ENCODE measurements at regions not wholly inside any gene's neighbourhood (a gene's known extent, or its start where the extent isn't known, plus 50 kb on each side); places are given as distances from the start of the nearest gene placed in this dataset.

DNA sequence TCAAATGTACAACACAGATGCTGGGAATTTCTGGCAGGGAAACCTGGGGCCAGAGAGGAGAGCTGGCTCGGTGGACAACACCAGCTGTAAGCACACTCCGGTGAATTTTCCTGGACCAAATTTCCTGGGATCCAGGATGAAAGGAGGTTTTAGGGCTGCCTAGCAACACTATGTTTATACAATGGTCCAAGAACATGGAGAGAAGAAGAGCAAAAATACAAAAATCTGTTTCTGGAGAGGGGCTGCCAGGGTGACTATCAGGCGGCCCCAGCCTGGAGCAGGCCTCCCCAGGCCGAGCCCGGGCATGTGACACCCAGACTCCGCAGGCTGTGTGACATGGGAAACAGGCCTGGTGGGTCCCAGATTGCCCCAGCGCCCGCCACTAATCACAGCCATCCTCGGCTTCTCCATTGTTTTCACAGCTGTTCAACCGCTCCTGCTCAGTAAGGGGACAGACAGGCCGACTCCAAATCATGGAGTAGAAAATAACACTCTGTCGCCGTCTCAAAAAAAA lies 336.0 kb upstream of the NFIA start:
- Mint-ChIP-seq H3K4me3 (no peak overlapping the region), H3K36me3 (ENCODE audit: low read depth) (no peaks in the 10 kb centered on the region), H3K4me1 (no peaks in the 10 kb centered on the region), H3K27ac (no peak overlapping the region), H3K27me3 (no peaks in the 10 kb centered on the region)
- DNase-seq (no peak), ATAC-seq (no peak)
- H3K9me3 ChIP-seq (ENCODE audit: control insufficient read depth, low read length, poor library complexity, severe bottlenecking) = no peaks in the 10 kb centered on the region

DNA sequence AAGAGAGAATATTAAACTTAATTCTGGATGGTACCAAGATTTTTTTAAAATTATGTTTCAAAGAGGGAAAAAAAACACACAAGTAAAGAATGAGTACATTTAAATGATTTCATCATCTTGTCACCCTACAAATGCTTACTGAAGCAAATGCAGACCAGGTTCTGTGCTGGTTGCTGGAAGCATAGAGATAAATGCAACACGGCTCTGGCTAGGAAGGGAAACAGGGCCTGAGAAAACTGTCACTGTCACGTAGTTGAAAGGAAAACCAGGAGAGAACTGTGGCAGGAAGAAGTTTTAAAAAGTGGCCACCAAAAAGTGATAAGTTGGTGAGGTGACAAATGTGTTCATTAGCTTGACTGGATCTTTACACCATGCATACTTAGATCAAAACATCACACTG lies 336.9 kb upstream of the NFIA start:
- no peaks in the 10 kb centered on the region for H3K4me1 Mint-ChIP-seq
- H3K27ac Mint-ChIP-seq = no peak overlapping the region
- no peaks in the 10 kb centered on the region for H3K36me3 Mint-ChIP-seq (ENCODE audit: low read depth)
- H3K9me3 ChIP-seq (ENCODE audit: control insufficient read depth, low read length, poor library complexity, severe bottlenecking) = no peaks in the 10 kb centered on the region
- H3K4me3 Mint-ChIP-seq = no peak overlapping the region
- ATAC-seq (no peak), DNase-seq (no peak)
- no peaks in the 10 kb centered on the region for H3K27me3 Mint-ChIP-seq

- H3K27ac Mint-ChIP-seq = no peak overlapping the region
- ATAC-seq (no peak), DNase-seq (no peak)
- H3K4me3 Mint-ChIP-seq = no peak overlapping the region
- H3K4me1 Mint-ChIP-seq = no peaks in the 10 kb centered on the region
- no peaks in the 10 kb centered on the region for H3K36me3 Mint-ChIP-seq (ENCODE audit: low read depth)
- no peaks in the 10 kb centered on the region for H3K9me3 ChIP-seq (ENCODE audit: control insufficient read depth, low read length, poor library complexity, severe bottlenecking)
- no peaks in the 10 kb centered on the region for H3K27me3 Mint-ChIP-seq
These were observed 340.0 kb upstream of the NFIA start for GRCh38 chr1:60742339-60742738.

GRCh38 chr1:60740154-60740553 lies 342.2 kb upstream of the NFIA start:
- Mint-ChIP-seq H3K27ac (no peak overlapping the region), H3K4me1 (no peaks in the 10 kb centered on the region), H3K4me3 (no peak overlapping the region), H3K27me3 (no peaks in the 10 kb centered on the region), H3K36me3 (ENCODE audit: low read depth) (no peaks in the 10 kb centered on the region)
- DNase-seq (no peak), ATAC-seq (no peak)
- H3K9me3 ChIP-seq (ENCODE audit: control insufficient read depth, low read length, poor library complexity, severe bottlenecking) = no peaks in the 10 kb centered on the region

DNA sequence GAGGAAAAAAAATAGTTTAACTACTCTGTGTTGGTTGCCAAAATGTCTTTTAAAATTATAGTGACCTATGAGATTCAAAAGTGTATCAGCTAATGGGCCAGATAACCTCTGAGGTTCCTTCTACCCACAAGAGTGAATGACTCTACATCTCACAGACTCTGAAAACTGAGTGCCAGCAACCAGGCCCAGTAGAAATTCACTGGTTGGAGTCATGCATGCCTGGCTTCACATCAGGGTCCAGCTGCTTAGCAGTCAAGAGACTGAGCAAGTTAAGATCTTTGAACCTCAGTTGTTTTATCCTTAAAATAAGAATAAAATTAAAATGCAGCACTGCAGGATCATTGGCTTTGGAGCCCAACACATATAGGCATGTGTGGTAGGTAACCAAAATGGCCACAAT lies 342.6 kb upstream of the NFIA start:
- no peak overlapping the region for H3K4me3 Mint-ChIP-seq
- no peaks in the 10 kb centered on the region for H3K4me1 Mint-ChIP-seq
- ATAC-seq = no peak
- DNase-seq = no peak
- no peaks in the 10 kb centered on the region for H3K9me3 ChIP-seq (ENCODE audit: control insufficient read depth, low read length, poor library complexity, severe bottlenecking)
- H3K36me3 Mint-ChIP-seq (ENCODE audit: low read depth) = no peaks in the 10 kb centered on the region
- H3K27ac Mint-ChIP-seq = no peak overlapping the region
- H3K27me3 Mint-ChIP-seq = no peaks in the 10 kb centered on the region

DNA sequence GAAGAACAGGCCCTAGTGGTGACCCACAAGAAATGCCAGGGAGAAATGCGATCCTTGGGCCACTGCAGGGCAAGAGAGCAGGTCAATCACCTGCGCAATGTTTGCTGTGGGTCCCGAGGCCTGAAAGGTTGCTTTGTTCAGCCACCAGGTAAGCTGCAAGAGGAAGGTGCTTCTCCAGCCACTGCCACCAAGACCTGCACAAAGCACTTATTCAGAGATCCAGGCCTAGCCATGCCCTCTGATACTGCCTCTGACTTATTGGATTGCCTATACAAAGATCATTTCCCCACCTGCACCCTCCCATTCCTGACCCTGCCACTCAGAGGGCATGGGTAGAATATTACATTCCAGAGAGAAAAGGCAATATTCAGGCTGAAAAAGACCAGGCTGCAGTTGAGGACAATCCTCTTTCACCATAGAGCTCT lies 349.4 kb upstream of the NFIA start:
- no peak overlapping the region for H3K27ac Mint-ChIP-seq
- no peak for DNase-seq

DNA sequence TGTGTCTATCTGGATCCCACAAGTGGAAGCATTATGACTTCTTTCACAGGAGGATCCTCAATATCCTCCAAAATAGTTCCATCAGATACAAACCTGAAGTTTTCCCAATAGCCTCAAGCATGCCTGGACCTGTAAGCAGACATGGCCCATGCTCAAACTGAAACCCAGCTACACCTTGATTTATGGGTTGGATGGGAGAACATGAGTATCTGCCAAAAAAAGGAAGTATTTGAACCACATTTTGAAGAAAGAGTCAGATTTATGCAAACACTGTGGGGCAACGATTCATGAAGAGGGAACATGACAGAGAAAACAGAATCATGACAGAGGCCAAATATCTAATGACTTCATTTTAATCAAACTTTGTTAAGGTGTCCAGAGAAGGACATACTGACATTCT lies 351.0 kb upstream of the NFIA start:
- Mint-ChIP-seq H3K4me3 (no peak overlapping the region), H3K36me3 (ENCODE audit: low read depth) (no peaks in the 10 kb centered on the region), H3K27me3 (no peaks in the 10 kb centered on the region), H3K27ac (no peak overlapping the region), H3K4me1 (no peaks in the 10 kb centered on the region)
- ATAC-seq (no peak), DNase-seq (no peak)
- no peaks in the 10 kb centered on the region for H3K9me3 ChIP-seq (ENCODE audit: control insufficient read depth, low read length, poor library complexity, severe bottlenecking)

More for the DNA sequence above, 349.4 kb upstream of the NFIA start:
- no peaks in the 10 kb centered on the region for H3K36me3 Mint-ChIP-seq (ENCODE audit: low read depth)
- no peaks in the 10 kb centered on the region for H3K9me3 ChIP-seq (ENCODE audit: control insufficient read depth, low read length, poor library complexity, severe bottlenecking)
- no peaks in the 10 kb centered on the region for H3K27me3 Mint-ChIP-seq
- no peaks in the 10 kb centered on the region for H3K4me1 Mint-ChIP-seq
- no peak overlapping the region for H3K4me3 Mint-ChIP-seq
- no peak for ATAC-seq

DNA sequence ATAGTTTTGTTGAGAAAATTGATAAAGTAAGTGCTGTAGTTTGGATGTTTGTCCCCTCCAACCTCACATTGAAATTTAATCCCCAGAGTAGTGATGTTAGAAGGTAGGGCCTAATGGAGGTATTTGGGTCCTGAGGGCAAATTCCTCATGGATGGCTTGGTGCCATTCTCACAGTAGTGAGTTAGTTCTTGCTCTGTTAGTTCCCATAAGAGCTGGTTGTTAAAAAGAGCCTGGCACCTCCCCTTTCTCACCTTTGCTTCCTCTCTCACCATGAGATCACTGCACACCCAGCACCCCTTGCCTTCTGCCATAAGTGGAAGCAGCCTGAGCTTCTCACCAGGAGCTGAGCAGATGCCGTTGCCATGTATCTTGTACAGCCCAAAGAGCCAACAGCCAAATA lies 354.8 kb upstream of the NFIA start:
- DNase-seq (no peak), ATAC-seq (no peak)
- Mint-ChIP-seq H3K4me3 (no peak overlapping the region), H3K27ac (no peak overlapping the region), H3K27me3 (no peaks in the 10 kb centered on the region), H3K36me3 (ENCODE audit: low read depth) (no peaks in the 10 kb centered on the region), H3K4me1 (no peaks in the 10 kb centered on the region)
- H3K9me3 ChIP-seq (ENCODE audit: control insufficient read depth, low read length, poor library complexity, severe bottlenecking) = no peaks in the 10 kb centered on the region

- no peaks in the 10 kb centered on the region for H3K4me1 Mint-ChIP-seq
- H3K27me3 Mint-ChIP-seq = no peaks in the 10 kb centered on the region
- H3K4me3 Mint-ChIP-seq = no peak overlapping the region
- H3K27ac Mint-ChIP-seq = no peak overlapping the region
- no peak for DNase-seq
- H3K9me3 ChIP-seq (ENCODE audit: control insufficient read depth, low read length, poor library complexity, severe bottlenecking) = no peaks in the 10 kb centered on the region
- no peaks in the 10 kb centered on the region for H3K36me3 Mint-ChIP-seq (ENCODE audit: low read depth)
- no peak for ATAC-seq
These were observed 365.9 kb upstream of the NFIA start for GRCh38 chr1:60716472-60716871.

- Mint-ChIP-seq H3K4me1 (no peaks in the 10 kb centered on the region), H3K36me3 (ENCODE audit: low read depth) (no peaks in the 10 kb centered on the region), H3K27ac (no peak overlapping the region), H3K27me3 (no peaks in the 10 kb centered on the region), H3K4me3 (no peak overlapping the region)
- no peak for DNase-seq
- no peaks in the 10 kb centered on the region for H3K9me3 ChIP-seq (ENCODE audit: control insufficient read depth, low read length, poor library complexity, severe bottlenecking)
- no peak for ATAC-seq
These were observed 366.4 kb upstream of the NFIA start for GRCh38 chr1:60715970-60716369.

DNA sequence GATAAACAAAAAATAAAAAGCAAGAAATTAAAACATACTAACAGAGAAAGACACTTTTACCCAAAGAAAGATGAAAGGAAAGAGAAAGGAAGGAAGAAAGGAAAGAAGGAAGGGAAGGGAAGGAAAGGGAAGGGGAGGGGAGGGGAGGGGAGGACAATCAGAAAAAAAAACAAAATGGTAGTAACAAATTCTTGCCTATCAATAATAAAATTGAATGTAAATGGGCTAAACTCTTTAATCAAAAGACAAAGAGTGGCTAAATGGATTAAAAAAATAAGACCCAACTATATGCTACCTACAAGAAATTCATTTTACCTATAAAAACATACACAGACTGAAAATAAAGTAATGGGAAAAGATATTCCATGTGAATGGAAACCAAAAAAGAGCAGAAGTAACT lies 372.9 kb upstream of the NFIA start:
- H3K4me1 Mint-ChIP-seq = no peaks in the 10 kb centered on the region
- ATAC-seq (no peak), DNase-seq (no peak)
- no peaks in the 10 kb centered on the region for H3K36me3 Mint-ChIP-seq (ENCODE audit: low read depth)
- H3K9me3 ChIP-seq (ENCODE audit: control insufficient read depth, low read length, poor library complexity, severe bottlenecking) = no peaks in the 10 kb centered on the region
- H3K4me3 Mint-ChIP-seq = no peak overlapping the region
- H3K27ac Mint-ChIP-seq = no peak overlapping the region
- no peaks in the 10 kb centered on the region for H3K27me3 Mint-ChIP-seq

- no peaks in the 10 kb centered on the region for H3K27me3 Mint-ChIP-seq
- no peaks in the 10 kb centered on the region for H3K4me1 Mint-ChIP-seq
- no peaks in the 10 kb centered on the region for H3K36me3 Mint-ChIP-seq (ENCODE audit: low read depth)
- no peak for ATAC-seq
- no peaks in the 10 kb centered on the region for H3K9me3 ChIP-seq (ENCODE audit: control insufficient read depth, low read length, poor library complexity, severe bottlenecking)
- no peak overlapping the region for H3K4me3 Mint-ChIP-seq
- no peak overlapping the region for H3K27ac Mint-ChIP-seq
- DNase-seq = no peak
These were observed 377.3 kb upstream of the NFIA start for GRCh38 chr1:60705026-60705425.

DNA sequence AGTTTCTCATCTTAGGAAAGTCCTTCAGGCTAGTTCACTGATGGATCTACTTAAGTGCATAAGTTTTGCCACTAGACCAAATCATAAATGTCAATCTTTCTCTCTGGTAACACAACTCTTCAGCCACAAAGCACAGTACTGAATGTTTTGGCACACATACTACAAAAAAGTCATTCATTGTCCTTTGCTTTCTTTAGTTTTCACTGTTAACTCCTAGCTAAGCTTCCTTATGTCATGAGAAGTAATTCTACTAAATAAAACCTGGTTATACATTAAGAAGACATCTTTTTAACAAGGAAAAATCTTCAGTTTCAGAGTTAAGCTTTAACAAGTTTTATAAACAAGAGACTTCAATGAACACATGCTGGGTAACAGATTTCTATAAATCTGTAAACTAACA lies 379.2 kb upstream of the NFIA start:
- H3K4me3 Mint-ChIP-seq = no peak overlapping the region
- no peaks in the 10 kb centered on the region for H3K36me3 Mint-ChIP-seq (ENCODE audit: low read depth)
- no peaks in the 10 kb centered on the region for H3K9me3 ChIP-seq (ENCODE audit: control insufficient read depth, low read length, poor library complexity, severe bottlenecking)
- no peak overlapping the region for H3K27ac Mint-ChIP-seq
- H3K4me1 Mint-ChIP-seq = no peaks in the 10 kb centered on the region
- DNase-seq (no peak), ATAC-seq (no peak)
- H3K27me3 Mint-ChIP-seq = no peaks in the 10 kb centered on the region

GRCh38 chr1:60699325-60699724 lies 383.0 kb upstream of the NFIA start:
- Mint-ChIP-seq H3K4me1 (no peaks in the 10 kb centered on the region), H3K27me3 (no peaks in the 10 kb centered on the region), H3K4me3 (no peak overlapping the region), H3K27ac (no peak overlapping the region), H3K36me3 (ENCODE audit: low read depth) (no peaks in the 10 kb centered on the region)
- ATAC-seq (no peak), DNase-seq (no peak)
- H3K9me3 ChIP-seq (ENCODE audit: control insufficient read depth, low read length, poor library complexity, severe bottlenecking) = no peaks in the 10 kb centered on the region

Measured in T-helper 17 cell (primary cell).